ENCODE measurements at regions not wholly inside any gene's neighbourhood (a gene's known extent, or its start where the extent isn't known, plus 50 kb on each side); places are given as distances from the start of the nearest gene placed in this dataset.

GRCh38 chr12:91662021-91662420, 479.4 kb upstream of the DCN start:
- no peak overlapping the region for H3K27ac ChIP-seq
- intact Hi-C loops (cut with DNase I; ENCODE audit: low total_unique reads) = no loop called here

GRCh38 chr12:91657032-91657431, 474.4 kb upstream of the DCN start:
- H3K27ac ChIP-seq = no peak overlapping the region
- in situ Hi-C loops (cut with MboI; ENCODE audit: low pct_ligation_motif_present in 1 of 4, low pct_unique_long_range_greater_than_20kb in 1 of 4, low sequenced_read_pairs in 3 of 4) (no loop called here), intact Hi-C loops (cut with DNase I; ENCODE audit: low total_unique reads) (no loop called here)
- H3K4me3 ChIP-seq = no peak overlapping the region
- H3K4me1 ChIP-seq = no peaks in the 10 kb centered on the region
- TF ChIP-seq EP300 (IDR thresholded peaks at IDR 0.05; ENCODE audit: low read depth) (no peak), POLR2A (IDR thresholded peaks at IDR 0.05) (no peak), CTCF (IDR thresholded peaks at IDR 0.05) (no peak), POLR2AphosphoS5 (IDR thresholded peaks at IDR 0.05) (no peak)
- no peaks in the 10 kb centered on the region for H3K27me3 ChIP-seq
- 79% methylated on average over 3 of the region's 3 CpGs for WGBS, 2 donors (ENCODE audit: low coverage in 1 of 2)
- no peaks in the 10 kb centered on the region for H3K36me3 ChIP-seq
- no peaks in the 10 kb centered on the region for H3K9me3 ChIP-seq
- no peak for DNase-seq

More at GRCh38 chr12:91662021-91662420, 479.4 kb upstream of the DCN start:
- Histone ChIP-seq H3K4me3 (no peak overlapping the region), H3K36me3 (no peaks in the 10 kb centered on the region), H3K27me3 (no peaks in the 10 kb centered on the region), H3K9me3 (no peaks in the 10 kb centered on the region), H3K4me1 (peaks cover 0 to 10% (median 0%) of the 10 kb centered on the region in 4 donors)
- no peak for TF ChIP-seq CTCF (IDR thresholded peaks at IDR 0.05)
- TF ChIP-seq EP300 (IDR thresholded peaks at IDR 0.05; ENCODE audit: low read depth) = no peak
- 73 to 100% methylated on average over 1 of the region's 1 CpG for WGBS, 2 donors (ENCODE audit: low coverage in 1 of 2)
- in situ Hi-C loops (cut with MboI; ENCODE audit: low pct_ligation_motif_present in 1 of 4, low pct_unique_long_range_greater_than_20kb in 1 of 4, low sequenced_read_pairs in 3 of 4) = no loop called here
- no peak for DNase-seq

- in situ Hi-C loops (cut with MboI; ENCODE audit: low pct_ligation_motif_present in 1 of 4, low pct_unique_long_range_greater_than_20kb in 1 of 4, low sequenced_read_pairs in 3 of 4) (no loop called here), intact Hi-C loops (cut with DNase I; ENCODE audit: low total_unique reads) (no loop called here)
- WGBS, 2 donors (ENCODE audit: low coverage in 1 of 2) = 88 to 91% methylated on average over 3 of the region's 3 CpGs
- Histone ChIP-seq H3K9me3 (no peaks in the 10 kb centered on the region), H3K27me3 (no peaks in the 10 kb centered on the region), H3K27ac (no peak overlapping the region), H3K4me1 (no peaks in the 10 kb centered on the region), H3K4me3 (no peak overlapping the region), H3K36me3 (no peaks in the 10 kb centered on the region)
- DNase-seq = no peak
- TF ChIP-seq POLR2A (IDR thresholded peaks at IDR 0.05) = no peak
- no peak for TF ChIP-seq POLR2AphosphoS5 (IDR thresholded peaks at IDR 0.05)
- TF ChIP-seq EP300 (IDR thresholded peaks at IDR 0.05; ENCODE audit: low read depth) = no peak
- no peak for TF ChIP-seq CTCF (IDR thresholded peaks at IDR 0.05)
Observed at GRCh38 chr12:91655966-91656365, 473.3 kb upstream of the DCN start.

GRCh38 chr12:91654087-91654486, 471.5 kb upstream of the DCN start:
- TF ChIP-seq EP300 (IDR thresholded peaks at IDR 0.05; ENCODE audit: low read depth) (no peak), CTCF (IDR thresholded peaks at IDR 0.05) (no peak), POLR2A (IDR thresholded peaks at IDR 0.05) (no peak), POLR2AphosphoS5 (IDR thresholded peaks at IDR 0.05) (no peak)
- Histone ChIP-seq H3K36me3 (no peaks in the 10 kb centered on the region), H3K9me3 (no peaks in the 10 kb centered on the region), H3K4me1 (no peaks in the 10 kb centered on the region), H3K4me3 (no peak overlapping the region), H3K27ac (no peak overlapping the region), H3K27me3 (no peaks in the 10 kb centered on the region)
- DNase-seq = no peak
- WGBS, 2 donors (ENCODE audit: low coverage in 1 of 2) = 82 to 100% methylated on average over 1 to 3 of the region's 3 CpGs
- intact Hi-C loops (cut with DNase I; ENCODE audit: low total_unique reads) (no loop called here), in situ Hi-C loops (cut with MboI; ENCODE audit: low pct_ligation_motif_present in 1 of 4, low pct_unique_long_range_greater_than_20kb in 1 of 4, low sequenced_read_pairs in 3 of 4) (no loop called here)
